ENCODE measurements at regions not wholly inside any gene's neighbourhood (a gene's known extent, or its start where the extent isn't known, plus 50 kb on each side); places are given as distances from the start of the nearest gene placed in this dataset.

- no peak for TF ChIP-seq CTCF (IDR thresholded peaks at IDR 0.05; ENCODE audit: borderline replicate concordance, control extremely low read depth, extremely low read depth, insufficient read depth, missing control alignments)
Measured at GRCh38 chr10:55358539-55358938, 557.5 kb upstream of the PCDH15 start.

GRCh38 chr10:55353414-55353813, 552.4 kb upstream of the PCDH15 start:
- TF ChIP-seq CTCF (IDR thresholded peaks at IDR 0.05; ENCODE audit: borderline replicate concordance, control extremely low read depth, extremely low read depth, insufficient read depth, missing control alignments), result no peak
- in situ Hi-C loops (cut with MboI; ENCODE audit: low sequenced_read_pairs, unreplicated experiment), result no loop called here
- DNase-seq (ENCODE audit: low spot score), result no peak

More at GRCh38 chr10:55358539-55358938, 557.5 kb upstream of the PCDH15 start:
- no peak for DNase-seq (ENCODE audit: low spot score)
- in situ Hi-C loops (cut with MboI; ENCODE audit: low sequenced_read_pairs, unreplicated experiment), result no loop called here

GRCh38 chr10:55351431-55351830, 550.4 kb upstream of the PCDH15 start:
- in situ Hi-C loops (cut with MboI; ENCODE audit: low sequenced_read_pairs, unreplicated experiment), result no loop called here
- no peak for DNase-seq (ENCODE audit: low spot score)
- TF ChIP-seq CTCF (IDR thresholded peaks at IDR 0.05; ENCODE audit: borderline replicate concordance, control extremely low read depth, extremely low read depth, insufficient read depth, missing control alignments), result no peak

GRCh38 chr10:55348534-55348933, 547.5 kb upstream of the PCDH15 start:
- no peak for DNase-seq (ENCODE audit: low spot score)
- in situ Hi-C loops (cut with MboI; ENCODE audit: low sequenced_read_pairs, unreplicated experiment), result no loop called here
- TF ChIP-seq CTCF (IDR thresholded peaks at IDR 0.05; ENCODE audit: borderline replicate concordance, control extremely low read depth, extremely low read depth, insufficient read depth, missing control alignments), result no peak

GRCh38 chr10:55330486-55330885, 529.5 kb upstream of the PCDH15 start:
- in situ Hi-C loops (cut with MboI; ENCODE audit: low sequenced_read_pairs, unreplicated experiment), result no loop called here
- TF ChIP-seq CTCF (IDR thresholded peaks at IDR 0.05; ENCODE audit: borderline replicate concordance, control extremely low read depth, extremely low read depth, insufficient read depth, missing control alignments), result no peak
- DNase-seq (ENCODE audit: low spot score), result no peak

- no peak for DNase-seq (ENCODE audit: low spot score)
- in situ Hi-C loops (cut with MboI; ENCODE audit: low sequenced_read_pairs, unreplicated experiment), result no loop called here
- no peak for TF ChIP-seq CTCF (IDR thresholded peaks at IDR 0.05; ENCODE audit: borderline replicate concordance, control extremely low read depth, extremely low read depth, insufficient read depth, missing control alignments)
Measured at GRCh38 chr10:55329796-55330195, 528.8 kb upstream of the PCDH15 start.

- no peak for DNase-seq (ENCODE audit: low spot score)
- in situ Hi-C loops (cut with MboI; ENCODE audit: low sequenced_read_pairs, unreplicated experiment), result no loop called here
- TF ChIP-seq CTCF (IDR thresholded peaks at IDR 0.05; ENCODE audit: borderline replicate concordance, control extremely low read depth, extremely low read depth, insufficient read depth, missing control alignments), result no peak
Measured at GRCh38 chr10:55320187-55320700, 519.2 kb upstream of the PCDH15 start.
